GM12878 (cell line): ENCODE measurements at regions not wholly inside any gene's neighbourhood (a gene's known extent, or its start where the extent isn't known, plus 50 kb on each side); places are given as distances from the start of the nearest gene placed in this dataset.

Experiments used
- ATAC-seq: fragments of 200-7000 bp; cut with Tn5 transposase; 3 replicates; pipeline ENCODE4 v1.9.1; 2020; ENCODE audit warnings: mild to moderate bottlenecking, moderate library complexity
- BruUV-seq: library from RNA; stranded (reverse); fragments of 400-500 nt; replicated peaks from 2 replicates; lab custom pipeline; 2021; lab: Mats Ljungman, UMichigan
- CTCF ChIA-PET: fragments of 300-600 bp; sonication (Branson Sonifier 250); formaldehyde crosslinking; extraction: SDS; loops from one replicate; lab custom pipeline; 2021; ENCODE audit warnings: inconsistent platforms; lab: Yijun Ruan, JAX
- POLR2A ChIA-PET: fragments of 350-600 bp; formaldehyde crosslinking; extraction: SDS; loops from one replicate; lab custom pipeline; 2021; ENCODE audit warnings: inconsistent platforms; lab: Charles Lee
- RAD21 ChIA-PET: fragments of 300-600 bp; sonication (Branson Sonifier 250); formaldehyde crosslinking; loops from one replicate; lab custom pipeline; 2023; ENCODE audit warnings: antibody characterized with exemption; ENCODE audit not compliant: unreplicated experiment; lab: Charles Lee
- SMC1A ChIA-PET: fragments of 300-600 bp; sonication (Branson Sonifier 250); formaldehyde crosslinking; loops from one replicate; lab custom pipeline; 2023; ENCODE audit not compliant: unreplicated experiment, uncharacterized antibody; lab: Charles Lee
- DNase-seq: peaks from one replicate; pipeline ENCODE4 v3.0.0-alpha.2; 2011; ENCODE audit warnings: low read depth, low spot score
- FAIRE-seq: peaks from 3 replicates; lab custom pipeline; 2011; peaks lifted over from hg19 to GRCh38; lab: Jason Lieb, UNC
- H2AFZ ChIP-seq: 2 replicates; pipeline ENCODE4 v1.6.0; 2011; ENCODE audit warnings: low read depth, low read length, control low read depth; ENCODE audit not compliant: control insufficient read depth
- H3K27ac ChIP-seq: 2 replicates; pipeline ENCODE4 v1.5.1; 2011; ENCODE audit warnings: control low read depth; ENCODE audit not compliant: control insufficient read depth, insufficient read depth
- H3K27me3 ChIP-seq, 2 experiments: replicated peaks in 1 of 2; 2 replicates each; pipeline versions ENCODE4 v1.6.0 to v1.6.1; 2011; ENCODE audit warnings: low read length in 1 of 2; ENCODE audit not compliant: control insufficient read depth in 2 of 2, insufficient read depth in 2 of 2
- H3K36me3 ChIP-seq, 2 experiments: 2 replicates each; pipeline ENCODE4 v1.5.1; 2011; ENCODE audit warnings: low read length in 1 of 2; ENCODE audit not compliant: control insufficient read depth in 2 of 2, insufficient read depth in 2 of 2
- H3K4me1 ChIP-seq: 2 replicates; pipeline ENCODE4 v1.6.1; 2011; ENCODE audit warnings: mild to moderate bottlenecking, low read length, moderate library complexity, mixed read lengths; ENCODE audit not compliant: control insufficient read depth, insufficient read depth
- H3K4me2 ChIP-seq: 2 replicates; pipeline ENCODE4 v1.6.0; 2011; ENCODE audit warnings: control low read depth; ENCODE audit not compliant: control insufficient read depth, insufficient read depth
- H3K4me3 ChIP-seq: fragments of 200-600 bp; sonication (generic); 2 replicates; pipeline ENCODE4 v1.5.1; 2016
- H3K79me2 ChIP-seq: 2 replicates; pipeline ENCODE4 v1.6.0; 2011; ENCODE audit warnings: low read length; ENCODE audit not compliant: control insufficient read depth, insufficient read depth
- H3K9ac ChIP-seq: 2 replicates; pipeline ENCODE4 v1.8.0; 2011; ENCODE audit warnings: low read length, control low read depth, mixed read lengths; ENCODE audit not compliant: control insufficient read depth, insufficient read depth
- H3K9me3 ChIP-seq: replicated peaks from 3 replicates; pipeline ENCODE4 v1.5.1; 2011; ENCODE audit warnings: mild to moderate bottlenecking, low read length; ENCODE audit not compliant: control insufficient read depth, insufficient read depth
- H4K20me1 ChIP-seq: 2 replicates; pipeline ENCODE4 v1.6.0; 2011; ENCODE audit not compliant: control insufficient read depth, insufficient read depth
- CBFB ChIP-seq: IDR thresholded peaks from 2 replicates; pipeline ENCODE4 v1.6.1; 2016; ENCODE audit warnings: antibody characterized with exemption, low read depth
- MYC ChIP-seq: IDR thresholded peaks from 2 replicates; pipeline ENCODE4 v1.6.1; 2011; ENCODE audit warnings: mild to moderate bottlenecking, low read length, moderate library complexity, inconsistent platforms; ENCODE audit not compliant: insufficient read depth, insufficient replicate concordance, insufficient read length, severe bottlenecking
- PRDM15 ChIP-seq: fragments of 450-650 bp; formaldehyde crosslinking; IDR thresholded peaks from 2 replicates; pipeline ENCODE4 v1.4.0; 2020; ENCODE audit warnings: mild to moderate bottlenecking, moderate library complexity
- ZBED1 ChIP-seq: IDR thresholded peaks from 2 replicates; pipeline ENCODE4 v1.6.1; 2016; ENCODE audit warnings: borderline replicate concordance
- ZNF687 ChIP-seq: fragments of 450-650 bp; IDR thresholded peaks from 2 replicates; pipeline ENCODE4 v1.6.1; 2017; ENCODE audit warnings: mild to moderate bottlenecking, moderate library complexity
- WGBS: methylation state at CpG from one replicate; pipeline ENCODE4 v1.1.6; 2016; ENCODE audit warnings: low lambda C conversion rate; ENCODE audit not compliant: insufficient replicate concordance, insufficient coverage; ENCODE audit errors: missing lambda C conversion rate; 5-methylcytosine and 5-hydroxymethylcytosine counted together
- in situ Hi-C: fragments of 300-500 bp; cut with MboI; formaldehyde crosslinking; loops from 9 replicates; pipeline ENCODE4 v1.14.3; 2018; ENCODE audit warnings: mixed read lengths
- intact Hi-C: fragments of 100-400 bp; cut with micrococcal nuclease; formaldehyde crosslinking; loops from one replicate; pipeline ENCODE4 v1.14.2; 2022; ENCODE audit not compliant: unreplicated experiment
- TF ChIP-seq, protein P1 (sequence below): fragments of 150-350 bp; IDR thresholded peaks from 2 replicates; pipeline ENCODE4 v1.6.1; 2014; ENCODE audit warnings: mild to moderate bottlenecking, low read depth, low read length

GRCh38 chr2:176910828-176911227 is 301.8 kb upstream of the HNRNPA3 start:
- peak; percentile 36; the same call in 2 of the 3 replicates for ATAC-seq
- Histone ChIP-seq H2AFZ (no peak overlapping the region; the same call in 1 of the 2 replicates), H3K27me3 (no peaks in the 10 kb centered on the region), H3K9me3 (no peaks in the 10 kb centered on the region), H3K4me1 (no peaks in the 10 kb centered on the region), H3K27ac (no peak overlapping the region), H3K79me2 (no peaks in the 10 kb centered on the region), H3K9ac (no peak overlapping the region), H3K4me3 (no peak overlapping the region), H4K20me1 (no peaks in the 10 kb centered on the region), H3K36me3 (no peaks in the 10 kb centered on the region), H3K4me2 (no peak overlapping the region)
- CTCF ChIA-PET = interaction anchor here (0.6 to 1.4 kb wide), 8 partner anchors 9 to 257 kb away, joined by 3 to 4 read pairs (median 3); no protein-coding TSS in a partner anchor
- 6% methylated on average over 3 of the region's 3 CpGs for WGBS
- SMC1A ChIA-PET = interaction anchor here (1.0 to 2.3 kb wide), 8 partner anchors 8 to 100 kb away, joined by 3 to 11 read pairs (median 4); no protein-coding TSS in a partner anchor
- TF ChIP-seq CBFB = no peak
- TF ChIP-seq MYC = no peak
- TF ChIP-seq ZBED1 = no peak
- TF ChIP-seq, protein P1, sequence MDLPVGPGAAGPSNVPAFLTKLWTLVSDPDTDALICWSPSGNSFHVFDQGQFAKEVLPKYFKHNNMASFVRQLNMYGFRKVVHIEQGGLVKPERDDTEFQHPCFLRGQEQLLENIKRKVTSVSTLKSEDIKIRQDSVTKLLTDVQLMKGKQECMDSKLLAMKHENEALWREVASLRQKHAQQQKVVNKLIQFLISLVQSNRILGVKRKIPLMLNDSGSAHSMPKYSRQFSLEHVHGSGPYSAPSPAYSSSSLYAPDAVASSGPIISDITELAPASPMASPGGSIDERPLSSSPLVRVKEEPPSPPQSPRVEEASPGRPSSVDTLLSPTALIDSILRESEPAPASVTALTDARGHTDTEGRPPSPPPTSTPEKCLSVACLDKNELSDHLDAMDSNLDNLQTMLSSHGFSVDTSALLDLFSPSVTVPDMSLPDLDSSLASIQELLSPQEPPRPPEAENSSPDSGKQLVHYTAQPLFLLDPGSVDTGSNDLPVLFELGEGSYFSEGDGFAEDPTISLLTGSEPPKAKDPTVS = no peak
- no peak for TF ChIP-seq PRDM15 (CRISPR knock-in tag)
- TF ChIP-seq ZNF687 = 0 out of 2 replicates have a peak, but pooled peaks have one; percentile 20
- no peak for DNase-seq
- POLR2A ChIA-PET = interaction anchor here (0.6 to 1.1 kb wide), 2 partner anchors 13 to 22 kb away, joined by 3 to 4 read pairs; no protein-coding TSS in a partner anchor
- intact Hi-C loops = no loop called here
- RAD21 ChIA-PET = interaction anchor here (0.6 kb wide), 1 partner anchor 171 kb away, joined by 3 read pairs; no protein-coding TSS in a partner anchor
- no peak for FAIRE-seq
- in situ Hi-C loops = no loop called here
- BruUV-seq = no TSS peak
